HUES48 (cell line): ENCODE measurements at regions not wholly inside any gene's neighbourhood (a gene's known extent, or its start where the extent isn't known, plus 50 kb on each side); places are given as distances from the start of the nearest gene placed in this dataset.

Source experiments
- H3K27ac ChIP-seq: one replicate; pipeline ENCODE4 v1.7.0; 2013; ENCODE audit warnings: low read depth, low read length, inconsistent platforms
- H3K27me3 ChIP-seq: 2 replicates; pipeline ENCODE4 v1.6.1; 2013; ENCODE audit warnings: mild to moderate bottlenecking, low read length; ENCODE audit not compliant: control insufficient read depth, insufficient read depth
- H3K36me3 ChIP-seq: 2 replicates; pipeline ENCODE4 v1.6.1; 2013; ENCODE audit warnings: low read length; ENCODE audit not compliant: control insufficient read depth, insufficient read depth
- H3K4me1 ChIP-seq: 2 replicates; pipeline ENCODE4 v1.6.1; 2013; ENCODE audit warnings: mild to moderate bottlenecking, low read length; ENCODE audit not compliant: control insufficient read depth, insufficient read depth
- H3K4me3 ChIP-seq: 2 replicates; pipeline ENCODE4 v1.5.1; 2013; ENCODE audit warnings: mild to moderate bottlenecking, low read depth, low read length
- H3K9ac ChIP-seq: 2 replicates; pipeline ENCODE4 v1.6.1; 2013; ENCODE audit warnings: mild to moderate bottlenecking, low read depth, low read length, moderate library complexity
- H3K9me3 ChIP-seq: 2 replicates; pipeline ENCODE4 v1.6.1; 2013; ENCODE audit warnings: low read length; ENCODE audit not compliant: control insufficient read depth, insufficient read depth

DNA sequence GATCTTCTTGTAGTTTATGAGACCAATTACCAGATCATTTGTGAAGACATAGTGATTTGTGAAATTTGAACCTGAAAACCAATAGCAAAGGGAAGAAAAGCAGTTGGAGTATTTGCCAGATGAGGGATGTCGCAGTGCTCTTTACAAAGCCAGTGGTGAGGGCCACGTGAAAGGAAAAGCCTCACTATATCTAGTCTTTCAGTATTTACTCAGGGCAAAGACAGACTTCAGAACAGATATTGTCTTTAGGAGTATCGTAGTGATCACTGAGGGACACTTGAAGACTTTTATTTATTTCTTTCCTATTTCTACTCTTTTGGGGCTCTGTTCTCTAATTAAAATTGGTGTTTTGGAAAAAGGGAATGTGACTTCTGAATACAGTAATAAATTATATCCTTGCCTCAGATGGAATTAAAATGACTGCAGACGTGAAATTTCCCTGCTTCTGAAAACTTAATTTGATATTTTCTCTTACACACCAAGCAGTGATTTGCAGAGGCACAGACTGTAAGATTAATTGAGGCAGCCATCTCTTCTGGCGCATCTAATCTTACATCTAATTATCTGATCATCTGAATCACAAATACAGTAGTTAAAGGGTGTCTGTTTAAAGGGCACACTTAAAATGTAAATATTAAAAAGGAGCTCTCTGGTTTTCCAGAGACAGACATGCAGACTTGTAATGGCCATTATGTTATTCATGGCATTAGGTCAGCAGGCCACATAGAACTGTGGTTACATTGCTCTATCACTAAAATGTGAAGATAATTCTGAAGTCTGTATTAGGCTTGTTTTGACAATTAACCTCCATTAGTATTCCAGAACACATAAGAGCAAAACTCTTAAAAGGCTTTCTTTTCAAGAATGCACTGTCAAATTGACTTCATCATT, 193.0 kb upstream of the GOLIM4 start:
- Histone ChIP-seq H3K9ac (no peak overlapping the region), H3K27me3 (no peaks in the 10 kb centered on the region), H3K27ac (no peak overlapping the region), H3K4me1 (peaks cover 18% of the 10 kb centered on the region), H3K4me3 (no peak overlapping the region), H3K9me3 (no peaks in the 10 kb centered on the region), H3K36me3 (no peaks in the 10 kb centered on the region)

DNA sequence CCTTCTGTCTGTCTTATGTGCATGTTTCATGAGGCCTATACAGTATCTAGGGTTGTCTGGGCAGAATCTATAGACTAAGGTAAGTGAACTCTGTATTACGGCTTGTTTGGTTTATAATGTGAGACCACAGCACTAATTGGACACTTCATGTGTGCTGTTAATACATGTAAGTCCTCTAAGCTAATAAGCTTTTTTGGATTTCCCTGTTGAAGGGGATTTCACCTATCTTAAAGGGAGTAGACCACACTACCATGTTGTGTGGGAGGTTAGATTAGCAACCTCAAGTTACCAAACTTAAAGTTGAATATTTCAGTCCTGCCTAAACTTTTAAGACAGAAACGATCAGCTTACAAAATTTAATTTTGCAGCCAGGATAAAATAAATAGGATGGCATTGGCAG, 189.8 kb upstream of the GOLIM4 start:
- Histone ChIP-seq H3K27ac (no peak overlapping the region), H3K4me1 (peaks cover 24% of the 10 kb centered on the region), H3K27me3 (no peaks in the 10 kb centered on the region), H3K4me3 (no peak overlapping the region), H3K9me3 (no peaks in the 10 kb centered on the region), H3K36me3 (no peaks in the 10 kb centered on the region), H3K9ac (no peak overlapping the region)

DNA sequence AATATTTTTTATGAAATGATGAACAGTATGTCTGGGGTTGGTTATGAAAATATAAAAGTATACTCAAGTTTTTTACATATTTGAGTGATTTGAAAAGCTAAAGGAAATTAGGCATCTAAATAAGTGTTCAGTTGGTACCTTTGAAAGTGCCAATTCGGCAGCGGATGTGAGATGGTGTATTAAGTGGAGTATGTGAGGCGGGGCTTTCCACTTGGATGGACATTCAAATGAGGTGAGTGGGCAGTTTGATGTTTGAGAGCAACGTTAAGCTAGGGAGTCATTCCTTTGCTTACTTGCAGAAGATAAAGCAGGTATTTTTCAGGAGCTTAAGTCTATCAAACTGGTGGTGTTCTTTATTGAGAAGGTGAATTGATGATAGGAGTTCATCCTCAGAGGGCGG, 189.0 kb upstream of the GOLIM4 start:
- Histone ChIP-seq H3K9me3 (no peaks in the 10 kb centered on the region), H3K27ac (no peak overlapping the region), H3K4me1 (peaks cover 27% of the 10 kb centered on the region), H3K4me3 (no peak overlapping the region), H3K27me3 (no peaks in the 10 kb centered on the region), H3K36me3 (no peaks in the 10 kb centered on the region), H3K9ac (no peak overlapping the region)

DNA sequence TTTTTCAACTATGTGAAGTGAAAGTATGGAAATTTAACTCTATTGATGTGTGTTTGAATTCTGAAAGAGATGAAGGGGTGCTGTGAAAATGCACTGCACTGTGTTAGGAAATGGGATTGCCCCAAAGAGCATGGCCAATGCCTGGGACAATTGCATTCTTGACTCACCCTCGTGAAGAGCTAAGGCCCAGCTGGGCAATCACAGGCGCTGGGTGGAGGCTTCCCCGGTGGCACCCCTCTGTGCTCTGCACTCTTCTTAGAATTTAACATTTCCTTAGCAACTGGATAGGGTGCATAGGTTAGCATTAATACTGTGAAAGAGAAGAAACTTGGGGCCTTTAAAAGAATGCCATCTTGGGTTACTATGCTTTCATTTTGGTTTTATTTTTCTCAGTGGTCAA, 179.9 kb upstream of the GOLIM4 start:
- H3K27ac ChIP-seq: no peak overlapping the region
- H3K4me3 ChIP-seq: no peak overlapping the region; the same call in 1 of the 2 replicates

DNA sequence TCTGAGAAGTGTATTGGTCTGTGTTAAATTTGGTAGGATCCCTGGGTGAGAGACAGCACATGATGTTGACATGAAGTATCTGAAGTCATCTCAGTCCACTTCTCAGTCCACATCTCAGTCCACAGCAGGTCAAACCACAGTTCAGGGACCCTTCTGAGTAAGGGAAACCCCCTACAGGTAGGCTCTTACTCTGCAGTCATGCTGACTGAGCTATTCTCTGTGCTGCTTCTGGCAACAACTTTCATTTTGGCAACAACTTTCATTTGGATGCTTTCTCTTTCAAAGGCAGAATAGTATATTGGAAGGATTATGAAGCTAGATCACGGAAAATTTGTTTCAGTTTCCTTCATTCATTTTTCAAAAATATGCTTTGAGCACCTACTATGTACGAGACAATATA, 178.2 kb upstream of the GOLIM4 start:
- H3K27ac ChIP-seq: no peak overlapping the region
- H3K4me3 ChIP-seq: no peak overlapping the region

More for the DNA sequence above, 179.9 kb upstream of the GOLIM4 start:
- Histone ChIP-seq H3K9ac (no peak overlapping the region), H3K36me3 (no peaks in the 10 kb centered on the region), H3K9me3 (no peaks in the 10 kb centered on the region), H3K27me3 (no peaks in the 10 kb centered on the region), H3K4me1 (peaks cover 38% of the 10 kb centered on the region)

DNA sequence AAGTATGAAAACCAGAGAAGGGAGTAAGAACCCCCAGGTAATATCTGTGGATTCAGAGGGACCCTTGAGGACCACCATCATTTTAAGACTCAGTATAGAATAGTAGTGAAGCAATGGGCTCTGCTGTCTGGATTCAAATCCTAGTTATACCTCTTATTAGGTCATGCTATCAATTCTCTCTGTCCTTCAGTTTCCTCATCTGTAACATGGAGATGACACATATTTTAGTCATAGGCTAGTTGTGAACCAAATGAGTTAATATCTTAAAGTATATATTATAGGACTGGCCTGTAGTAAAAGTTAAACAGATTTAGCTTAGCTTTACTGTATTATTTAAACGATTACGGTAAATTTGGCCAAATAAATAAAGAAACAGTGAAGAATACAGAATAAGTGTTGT, 177.3 kb upstream of the GOLIM4 start:
- Histone ChIP-seq H3K9me3 (no peaks in the 10 kb centered on the region), H3K27ac (peak overlapping the region; percentile 65), H3K36me3 (no peaks in the 10 kb centered on the region), H3K27me3 (no peaks in the 10 kb centered on the region), H3K4me3 (no peak overlapping the region), H3K9ac (no peak overlapping the region), H3K4me1 (peaks cover 33% of the 10 kb centered on the region)

More for the DNA sequence above, 178.2 kb upstream of the GOLIM4 start:
- H3K36me3 ChIP-seq: no peaks in the 10 kb centered on the region
- H3K9me3 ChIP-seq: no peaks in the 10 kb centered on the region
- H3K4me1 ChIP-seq: peaks cover 33% of the 10 kb centered on the region
- no peak overlapping the region for H3K9ac ChIP-seq
- no peaks in the 10 kb centered on the region for H3K27me3 ChIP-seq

DNA sequence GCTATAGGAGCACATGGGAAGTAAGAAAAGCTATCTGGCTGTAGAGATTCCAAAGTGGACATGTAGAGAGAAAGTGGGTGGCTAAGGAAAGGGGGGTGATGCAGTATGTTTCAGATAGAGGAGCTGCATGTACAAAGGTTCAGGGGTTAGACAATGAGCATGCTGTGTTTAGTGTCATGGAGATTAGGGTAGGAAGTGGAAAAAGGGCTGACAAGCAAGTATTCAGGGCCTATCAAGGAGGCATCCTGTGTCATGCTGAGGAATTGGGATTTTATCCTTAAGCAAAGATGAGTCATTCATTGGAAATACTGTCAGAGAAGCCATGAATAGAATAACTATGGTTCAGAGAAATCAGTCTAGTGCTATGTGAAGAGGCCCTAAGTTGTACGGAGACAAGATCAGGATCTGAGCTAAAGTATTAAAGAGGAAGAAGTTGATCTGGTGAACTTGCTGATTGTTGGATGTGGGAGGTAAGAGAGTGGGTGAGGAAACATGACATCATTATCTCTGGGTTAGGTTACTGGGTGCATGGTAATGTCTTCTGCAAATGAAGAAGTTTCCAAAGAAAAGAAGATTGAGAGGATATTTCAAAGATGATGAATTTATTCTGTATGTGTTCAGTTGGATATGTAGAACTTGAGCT, 176.7 kb upstream of the GOLIM4 start:
- Histone ChIP-seq H3K4me3 (no peak overlapping the region), H3K9me3 (no peaks in the 10 kb centered on the region), H3K27me3 (no peaks in the 10 kb centered on the region), H3K27ac (peak overlapping the region; percentile 65), H3K36me3 (no peaks in the 10 kb centered on the region), H3K4me1 (peaks cover 33% of the 10 kb centered on the region), H3K9ac (no peak overlapping the region)

DNA sequence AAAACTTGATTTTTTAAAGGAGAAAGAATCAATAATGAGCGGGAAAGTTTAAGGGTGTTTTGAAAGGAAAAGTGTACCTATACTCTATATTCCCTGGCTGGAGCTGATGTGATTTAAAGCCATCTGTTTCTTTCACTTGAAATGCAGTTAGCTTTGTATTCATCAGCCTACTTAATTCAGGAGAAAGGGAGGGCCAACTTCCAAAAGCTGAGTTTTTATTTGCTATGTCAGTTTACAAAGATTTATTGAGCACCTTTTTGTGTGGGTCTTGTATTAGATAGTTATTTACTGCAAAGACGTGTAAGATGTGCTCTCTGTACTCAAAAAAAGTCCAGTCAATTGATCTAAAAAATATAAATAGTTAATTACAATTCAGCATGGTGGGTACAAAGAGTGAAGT, 176.2 kb upstream of the GOLIM4 start:
- no peaks in the 10 kb centered on the region for H3K27me3 ChIP-seq
- H3K4me1 ChIP-seq: peaks cover 33% of the 10 kb centered on the region
- peak overlapping the region; percentile 53 for H3K27ac ChIP-seq
- H3K9me3 ChIP-seq: no peaks in the 10 kb centered on the region
- no peak overlapping the region for H3K4me3 ChIP-seq
- no peaks in the 10 kb centered on the region for H3K36me3 ChIP-seq
- H3K9ac ChIP-seq: no peak overlapping the region

DNA sequence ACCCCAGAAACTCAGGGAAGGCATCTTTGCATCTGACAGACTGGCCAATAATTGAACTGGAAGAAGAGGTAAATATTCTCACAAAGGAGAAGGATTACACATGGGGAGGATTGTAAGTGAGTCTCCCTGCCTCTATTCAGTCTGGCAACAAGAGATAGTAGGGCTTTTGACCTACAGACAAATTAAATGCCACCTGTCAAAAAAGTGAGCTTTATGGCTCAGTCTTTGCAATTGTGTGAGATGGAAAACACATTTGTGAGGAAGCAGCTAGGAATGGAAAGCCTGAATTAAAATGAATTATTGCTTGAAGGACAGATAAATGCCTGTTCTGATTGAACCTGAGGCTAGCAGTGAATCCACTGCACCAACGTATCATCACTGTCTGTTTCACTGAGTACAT, 173.3 kb upstream of the GOLIM4 start:
- H3K27me3 ChIP-seq: no peaks in the 10 kb centered on the region
- H3K4me1 ChIP-seq: peaks cover 15% of the 10 kb centered on the region
- no peaks in the 10 kb centered on the region for H3K36me3 ChIP-seq
- H3K4me3 ChIP-seq: no peak overlapping the region
- H3K9me3 ChIP-seq: no peaks in the 10 kb centered on the region
- H3K9ac ChIP-seq: no peak overlapping the region
- no peak overlapping the region for H3K27ac ChIP-seq

DNA sequence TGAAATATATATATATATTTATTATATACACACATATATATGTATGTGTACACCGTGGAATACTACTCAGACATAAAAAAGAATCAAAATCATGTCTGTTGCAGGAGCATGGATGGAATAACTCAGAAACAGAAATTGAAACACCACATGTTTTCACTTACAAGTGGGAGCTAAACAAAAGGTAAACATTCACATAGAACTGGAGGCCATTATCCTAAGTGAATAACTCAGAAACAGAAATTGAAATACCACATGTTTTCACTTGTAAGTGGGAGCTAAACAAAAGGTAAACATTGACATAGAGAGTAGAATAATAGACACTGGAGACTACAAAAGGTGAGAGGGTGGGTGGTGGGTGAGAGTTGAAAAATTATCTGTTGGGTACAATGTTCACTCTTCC, 171.5 kb upstream of the GOLIM4 start:
- Histone ChIP-seq H3K27ac (no peak overlapping the region), H3K36me3 (no peaks in the 10 kb centered on the region), H3K9ac (no peak overlapping the region), H3K27me3 (no peaks in the 10 kb centered on the region), H3K4me3 (no peak overlapping the region), H3K4me1 (peaks cover 20% of the 10 kb centered on the region), H3K9me3 (no peaks in the 10 kb centered on the region)

DNA sequence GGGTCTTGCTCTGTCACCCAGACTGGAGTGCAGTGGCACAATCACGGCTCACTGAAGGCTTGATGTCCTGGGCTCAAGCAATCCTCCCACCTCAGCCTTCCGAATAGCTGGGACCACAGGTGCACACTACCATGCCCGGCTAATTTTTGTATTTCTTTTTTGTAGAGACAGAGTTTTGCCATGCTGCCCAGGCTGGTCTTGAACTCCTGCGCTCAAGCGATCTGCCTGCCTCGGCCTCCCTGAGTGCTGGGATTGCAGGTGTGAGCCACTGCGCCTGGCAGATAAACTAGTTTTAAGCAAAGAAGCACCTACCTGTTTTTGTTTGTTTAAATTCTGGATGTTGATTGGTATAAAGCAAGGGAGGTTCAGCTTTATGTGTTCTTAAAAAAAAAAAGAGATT, 170.6 kb upstream of the GOLIM4 start:
- Histone ChIP-seq H3K36me3 (no peaks in the 10 kb centered on the region), H3K9me3 (no peaks in the 10 kb centered on the region), H3K4me3 (no peak overlapping the region), H3K27me3 (no peaks in the 10 kb centered on the region), H3K9ac (no peak overlapping the region), H3K27ac (no peak overlapping the region), H3K4me1 (peaks cover 12% of the 10 kb centered on the region)
